IMR-90 (cell line): ENCODE measurements at regions not wholly inside any gene's neighbourhood (a gene's known extent, or its start where the extent isn't known, plus 50 kb on each side); places are given as distances from the start of the nearest gene placed in this dataset.

ENCODE experiments used
- ATAC-seq: fragments of 200-7000 bp; cut with Tn5 transposase; 2 replicates; pipeline ENCODE4 v1.9.1; 2020; ENCODE audit warnings: low read depth, mild to moderate bottlenecking, moderate library complexity
- BruUV-seq: library from RNA; stranded (reverse); fragments of 400-500 nt; replicated peaks from 2 replicates; lab custom pipeline; 2021; lab: Mats Ljungman, UMichigan
- CTCF ChIA-PET: fragments of 300-600 bp; formaldehyde crosslinking; extraction: SDS; loops from one replicate; lab custom pipeline; 2021; ENCODE audit warnings: antibody characterized with exemption; lab: Yijun Ruan, JAX
- POLR2A ChIA-PET: fragments of 300-600 bp; sonication (Branson Sonifier 250); formaldehyde crosslinking; loops from one replicate; lab custom pipeline; 2022; ENCODE audit warnings: antibody characterized with exemption; ENCODE audit not compliant: unreplicated experiment; lab: Charles Lee
- DNase-seq: peaks from one replicate; pipeline ENCODE4 v3.0.0; 2013
- H2AFZ ChIP-seq: replicated peaks from 2 replicates; pipeline ENCODE3; 2013; ENCODE audit warnings: low read length, mild to moderate bottlenecking; ENCODE audit not compliant: poor library complexity
- H2AK5ac ChIP-seq: 2 replicates; pipeline ENCODE4 v1.6.1; 2013; ENCODE audit warnings: low read depth, low read length, inconsistent platforms
- H2AK9ac ChIP-seq: replicated peaks from 2 replicates; pipeline ENCODE3; 2013; ENCODE audit warnings: mild to moderate bottlenecking, low read depth, low read length, moderate library complexity; ENCODE audit not compliant: poor library complexity
- H2BK120ac ChIP-seq: 2 replicates; pipeline ENCODE4 v1.6.1; 2013; ENCODE audit warnings: low read depth, low read length, inconsistent platforms
- H2BK15ac ChIP-seq: 3 replicates; pipeline ENCODE4 v1.6.1; 2013; ENCODE audit warnings: low read depth, low read length, inconsistent platforms
- H2BK20ac ChIP-seq: 2 replicates; pipeline ENCODE4 v1.6.1; 2013; ENCODE audit warnings: low read depth, mild to moderate bottlenecking, inconsistent platforms, low read length, moderate library complexity
- H2BK5ac ChIP-seq: 2 replicates; pipeline ENCODE4 v1.6.1; 2013; ENCODE audit warnings: mild to moderate bottlenecking, low read depth, low read length, inconsistent platforms; ENCODE audit not compliant: poor library complexity, severe bottlenecking
- H3K14ac ChIP-seq: replicated peaks from 2 replicates; pipeline ENCODE4 v1.6.1; 2013; ENCODE audit warnings: low read depth, low read length, inconsistent platforms
- H3K18ac ChIP-seq: 2 replicates; pipeline ENCODE4 v1.6.1; 2013; ENCODE audit warnings: low read depth, low read length, control low read depth
- H3K23ac ChIP-seq: 2 replicates; pipeline ENCODE4 v1.6.1; 2013; ENCODE audit warnings: low read depth, low read length, inconsistent platforms
- H3K27ac ChIP-seq: 2 replicates; pipeline ENCODE4 v1.5.1; 2013; ENCODE audit warnings: mild to moderate bottlenecking, control low read depth, low read length; ENCODE audit not compliant: insufficient read depth
- H3K27me3 ChIP-seq: 2 replicates; pipeline ENCODE4 v1.6.1; 2013; ENCODE audit warnings: low read length; ENCODE audit not compliant: control insufficient read depth, insufficient read depth
- H3K36me3 ChIP-seq: 2 replicates; pipeline ENCODE4 v1.6.1; 2013; ENCODE audit warnings: low read length, mixed read lengths; ENCODE audit not compliant: control insufficient read depth, insufficient read depth
- H3K4ac ChIP-seq: 2 replicates; pipeline ENCODE4 v1.6.1; 2013; ENCODE audit warnings: low read depth, low read length, inconsistent platforms
- H3K4me1 ChIP-seq: 2 replicates; pipeline ENCODE4 v1.6.1; 2013; ENCODE audit warnings: low read length, mixed read lengths; ENCODE audit not compliant: control insufficient read depth, insufficient read depth
- H3K4me2 ChIP-seq: 2 replicates; pipeline ENCODE4 v1.6.1; 2013; ENCODE audit warnings: low read depth, mild to moderate bottlenecking, control low read depth, low read length, moderate library complexity
- H3K4me3 ChIP-seq: 2 replicates; pipeline ENCODE4 v1.5.1; 2013; ENCODE audit warnings: low read depth, mild to moderate bottlenecking, control low read depth, low read length, moderate library complexity; ENCODE audit not compliant: insufficient read depth
- H3K56ac ChIP-seq: 2 replicates; pipeline ENCODE4 v1.6.1; 2013; ENCODE audit warnings: low read length, inconsistent platforms; ENCODE audit not compliant: insufficient read depth; ENCODE audit errors: extremely low read depth
- H3K79me1 ChIP-seq, 2 experiments: 2 replicates each; pipeline ENCODE4 v1.6.1; 2013; ENCODE audit warnings: low read length in 2 of 2, inconsistent platforms in 1 of 2, low read depth in 1 of 2
- H3K9ac ChIP-seq: 2 replicates; pipeline ENCODE4 v1.6.1; 2013; ENCODE audit warnings: low read depth, low read length, control low read depth
- H3K9me1 ChIP-seq: 2 replicates; pipeline ENCODE4 v1.6.1; 2013; ENCODE audit warnings: low read length, inconsistent platforms; ENCODE audit not compliant: insufficient read depth
- H3K9me3 ChIP-seq: 2 replicates; pipeline ENCODE4 v1.6.1; 2013; ENCODE audit warnings: low read length; ENCODE audit not compliant: control insufficient read depth, insufficient read depth
- H4K20me1 ChIP-seq: 2 replicates; pipeline ENCODE4 v1.6.1; 2013; ENCODE audit warnings: low read length, inconsistent platforms; ENCODE audit not compliant: insufficient read depth
- H4K5ac ChIP-seq: 2 replicates; pipeline ENCODE4 v1.6.1; 2013; ENCODE audit warnings: mild to moderate bottlenecking, low read depth, low read length, control low read depth
- H4K8ac ChIP-seq, 2 experiments: 2 replicates each; pipeline ENCODE4 v1.6.1; 2013; ENCODE audit warnings: low read depth in 2 of 2, low read length in 2 of 2, control low read depth in 1 of 2, inconsistent platforms in 1 of 2
- H4K91ac ChIP-seq: 2 replicates; pipeline ENCODE4 v1.6.1; 2013; ENCODE audit warnings: low read depth, low read length, inconsistent platforms; ENCODE audit not compliant: insufficient read depth
- BHLHE40 ChIP-seq: fragments of 150-350 bp; IDR thresholded peaks from 2 replicates; pipeline ENCODE4 v1.6.1; 2016; ENCODE audit warnings: mild to moderate bottlenecking, low read depth, low read length
- CEBPB ChIP-seq: IDR thresholded peaks from 2 replicates; pipeline ENCODE4 v1.6.1; 2012; ENCODE audit warnings: low read depth, low read length, improper control_type of control experiment
- CTCF ChIP-seq: conservative IDR thresholded peaks from 2 replicates; pipeline ENCODE4 v1.5.1; 2012; ENCODE audit warnings: mild to moderate bottlenecking, low read depth, low read length, improper control_type of control experiment
- ELK1 ChIP-seq: fragments of 150-350 bp; IDR thresholded peaks from 2 replicates; pipeline ENCODE4 v1.6.1; 2016; ENCODE audit warnings: low read depth, mild to moderate bottlenecking, low read length, moderate library complexity, borderline replicate concordance
- FOS ChIP-seq: fragments of 150-350 bp; IDR thresholded peaks from 2 replicates; pipeline ENCODE4 v1.6.1; 2016; ENCODE audit warnings: low read depth, low read length
- MAFK ChIP-seq: IDR thresholded peaks from 2 replicates; pipeline ENCODE4 v1.6.1; 2012; ENCODE audit warnings: low read depth, low read length, improper control_type of control experiment
- MAZ ChIP-seq: IDR thresholded peaks from 2 replicates; pipeline ENCODE4 v1.6.1; 2012; ENCODE audit warnings: low read depth, mild to moderate bottlenecking, low read length, improper control_type of control experiment, moderate library complexity, borderline replicate concordance
- NFE2L2 ChIP-seq: fragments of 150-350 bp; IDR thresholded peaks from 2 replicates; pipeline ENCODE4 v1.6.1; 2016; ENCODE audit warnings: low read depth, mild to moderate bottlenecking, low read length
- RCOR1 ChIP-seq: IDR thresholded peaks from 2 replicates; pipeline ENCODE4 v1.6.1; 2012; ENCODE audit warnings: mild to moderate bottlenecking, low read length, improper control_type of control experiment; ENCODE audit not compliant: insufficient replicate concordance
- RFX5 ChIP-seq: IDR thresholded peaks from 2 replicates; pipeline ENCODE4 v1.8.0; 2012; ENCODE audit warnings: low read depth, mild to moderate bottlenecking, low read length, moderate library complexity
- USF2 ChIP-seq: fragments of 150-350 bp; IDR thresholded peaks from 2 replicates; pipeline ENCODE4 v1.6.1; 2017; ENCODE audit warnings: mild to moderate bottlenecking, antibody characterized with exemption, low read length, low read depth
- WGBS, 2 experiments: methylation state at CpG; one replicate each; pipeline versions ENCODE4 v1.1.5 to v1.1.7; 2013; ENCODE audit warnings: missing lambda C conversion rate in 2 of 2; ENCODE audit not compliant: insufficient read length in 1 of 2; ENCODE audit errors: extremely low coverage in 2 of 2; 5-methylcytosine and 5-hydroxymethylcytosine counted together
- dilution Hi-C: fragments of 300-500 bp; cut with HindIII; formaldehyde crosslinking; loops from one replicate; pipeline ENCODE4 v1.14.3; 2018; ENCODE audit warnings: low sequenced_read_pairs; ENCODE audit not compliant: unreplicated experiment
- in situ Hi-C: fragments of 300-500 bp; cut with MboI; formaldehyde crosslinking; loops from 3 replicates; pipeline ENCODE4 v1.14.3; 2019; ENCODE audit warnings: low sequenced_read_pairs, inconsistent platforms, mixed read lengths
- intact Hi-C: fragments of 100-400 bp; cut with micrococcal nuclease; formaldehyde crosslinking; loops from 2 replicates; pipeline ENCODE4 v1.10.0; 2022

GRCh38 chr12:43154498-43155045 is 397.4 kb downstream of the ADAMTS20 start:
- DNase-seq (no peak), ATAC-seq (no peak)
- Histone ChIP-seq H3K18ac (no peak overlapping the region), H3K9me1 (0 out of 2 replicates have a peak, but pooled peaks cover 4% of the 10 kb centered on the region), H3K27me3 (no peaks in the 10 kb centered on the region), H3K14ac (no peak overlapping the region), H3K4me3 (no peak overlapping the region), H3K36me3 (no peaks in the 10 kb centered on the region), H2BK20ac (no peak overlapping the region), H2AK5ac (no peak overlapping the region), H3K4me1 (no peaks in the 10 kb centered on the region), H3K9me3 (no peaks in the 10 kb centered on the region), H2BK5ac (no peak overlapping the region), H3K4me2 (no peak overlapping the region), H2AFZ (no peak overlapping the region), H4K8ac (no peak overlapping the region), H2BK15ac (no peak overlapping the region), H3K23ac (no peak overlapping the region), H3K4ac (no peak overlapping the region), H3K27ac (no peak overlapping the region), H3K9ac (no peak overlapping the region), H2AK9ac (no peak overlapping the region), H3K79me1 (no peaks in the 10 kb centered on the region), H2BK120ac (no peak overlapping the region), H4K5ac (no peak overlapping the region), H4K20me1 (no peaks in the 10 kb centered on the region), H4K91ac (no peak overlapping the region), H3K56ac (no peak overlapping the region)
- dilution Hi-C loops = no loop called here
- BruUV-seq = no TSS peak
- POLR2A ChIA-PET = no interaction called here
- TF ChIP-seq CEBPB (no peak), ELK1 (no peak), RFX5 (no peak), CTCF (no peak), FOS (no peak), MAFK (no peak), NFE2L2 (no peak), RCOR1 (no peak), USF2 (no peak), MAZ (no peak), BHLHE40 (no peak)
- CTCF ChIA-PET = no interaction called here
- no CpG with 5 or more reads among the region's 5 CpGs for WGBS, 2 experiments
- intact Hi-C loops = no loop called here
- in situ Hi-C loops = no loop called here
